Sigmoid colon (tissue), 3 donors: ENCODE measurements at regions not wholly inside any gene's neighbourhood (a gene's known extent, or its start where the extent isn't known, plus 50 kb on each side); places are given as distances from the start of the nearest gene placed in this dataset.

Source experiments
- POLR2A ChIP-seq, 2 donors: fragments of 450-650 bp; IDR thresholded peaks; one replicate each; pipeline ENCODE4 v1.6.1; 2016; ENCODE audit warnings: antibody characterized with exemption in 2 of 2, mild to moderate bottlenecking in 2 of 2, moderate library complexity in 2 of 2
- TF ChIP-seq, protein P1 (sequence below), 4 experiments: fragments of 450-650 bp in 3 of 4; fragments of 200-600 bp in 1 of 4; IDR thresholded peaks; one replicate each; pipeline ENCODE4 v1.5.1; 2016 to 2019; ENCODE audit warnings: antibody characterized with exemption in 4 of 4, mild to moderate bottlenecking in 3 of 4, moderate library complexity in 2 of 4

- TF ChIP-seq, protein P1, sequence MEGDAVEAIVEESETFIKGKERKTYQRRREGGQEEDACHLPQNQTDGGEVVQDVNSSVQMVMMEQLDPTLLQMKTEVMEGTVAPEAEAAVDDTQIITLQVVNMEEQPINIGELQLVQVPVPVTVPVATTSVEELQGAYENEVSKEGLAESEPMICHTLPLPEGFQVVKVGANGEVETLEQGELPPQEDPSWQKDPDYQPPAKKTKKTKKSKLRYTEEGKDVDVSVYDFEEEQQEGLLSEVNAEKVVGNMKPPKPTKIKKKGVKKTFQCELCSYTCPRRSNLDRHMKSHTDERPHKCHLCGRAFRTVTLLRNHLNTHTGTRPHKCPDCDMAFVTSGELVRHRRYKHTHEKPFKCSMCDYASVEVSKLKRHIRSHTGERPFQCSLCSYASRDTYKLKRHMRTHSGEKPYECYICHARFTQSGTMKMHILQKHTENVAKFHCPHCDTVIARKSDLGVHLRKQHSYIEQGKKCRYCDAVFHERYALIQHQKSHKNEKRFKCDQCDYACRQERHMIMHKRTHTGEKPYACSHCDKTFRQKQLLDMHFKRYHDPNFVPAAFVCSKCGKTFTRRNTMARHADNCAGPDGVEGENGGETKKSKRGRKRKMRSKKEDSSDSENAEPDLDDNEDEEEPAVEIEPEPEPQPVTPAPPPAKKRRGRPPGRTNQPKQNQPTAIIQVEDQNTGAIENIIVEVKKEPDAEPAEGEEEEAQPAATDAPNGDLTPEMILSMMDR (IDR thresholded peaks at IDR 0.05) = no peak
- no peak for TF ChIP-seq POLR2A (IDR thresholded peaks at IDR 0.05)
Measured at GRCh38 chr18:5640939-5641338, 97.1 kb upstream of the EPB41L3 start.
